Duodenal mucosa (tissue), 2 donors: ENCODE measurements at regions not wholly inside any gene's neighbourhood (a gene's known extent, or its start where the extent isn't known, plus 50 kb on each side); places are given as distances from the start of the nearest gene placed in this dataset.

ENCODE experiments used
- H3K27ac ChIP-seq: one replicate; pipeline ENCODE4 v1.7.0; 2013; ENCODE audit warnings: low read depth, low read length
- H3K27me3 ChIP-seq, 2 donors: one replicate each; pipeline ENCODE4 v1.7.0; 2013; ENCODE audit warnings: low read length in 2 of 2, control low read depth in 1 of 2; ENCODE audit not compliant: insufficient read depth in 2 of 2, control insufficient read depth in 1 of 2
- H3K36me3 ChIP-seq, 2 donors: one replicate each; pipeline ENCODE4 v1.7.0; 2013; ENCODE audit warnings: low read length in 2 of 2, control low read depth in 1 of 2; ENCODE audit not compliant: insufficient read depth in 2 of 2, control insufficient read depth in 1 of 2
- H3K4me1 ChIP-seq, 2 donors: one replicate each; pipeline ENCODE4 v1.7.0; 2013; ENCODE audit warnings: low read length in 2 of 2, control low read depth in 1 of 2; ENCODE audit not compliant: insufficient read depth in 2 of 2, control insufficient read depth in 1 of 2
- H3K4me3 ChIP-seq, 2 donors: one replicate each; pipeline ENCODE4 v1.7.0; 2013; ENCODE audit warnings: low read length in 2 of 2, low read depth in 1 of 2
- H3K9ac ChIP-seq, 2 donors: one replicate each; pipeline ENCODE4 v1.7.0; 2013; ENCODE audit warnings: low read length in 2 of 2, low read depth in 1 of 2
- H3K9me3 ChIP-seq, 2 donors: one replicate each; pipeline ENCODE4 v1.7.0; 2013; ENCODE audit warnings: low read length in 2 of 2, control low read depth in 1 of 2; ENCODE audit not compliant: control insufficient read depth in 1 of 2

GRCh38 chr18:40739029-40739428, 1216.0 kb upstream of the PIK3C3 start:
- H3K4me1 ChIP-seq: no peaks in the 10 kb centered on the region
- no peak overlapping the region for H3K9ac ChIP-seq
- no peak overlapping the region for H3K27ac ChIP-seq
- H3K4me3 ChIP-seq: no peak overlapping the region
- H3K9me3 ChIP-seq: no peaks in the 10 kb centered on the region
- no peaks in the 10 kb centered on the region for H3K36me3 ChIP-seq
- H3K27me3 ChIP-seq: no peaks in the 10 kb centered on the region

- Histone ChIP-seq H3K27me3 (no peaks in the 10 kb centered on the region), H3K4me3 (no peak overlapping the region), H3K9ac (no peak overlapping the region), H3K9me3 (no peaks in the 10 kb centered on the region), H3K4me1 (no peaks in the 10 kb centered on the region), H3K36me3 (no peaks in the 10 kb centered on the region), H3K27ac (no peak overlapping the region)
Measured at GRCh38 chr18:40738321-40738880, 1216.6 kb upstream of the PIK3C3 start.

- Histone ChIP-seq H3K36me3 (no peaks in the 10 kb centered on the region), H3K4me1 (no peaks in the 10 kb centered on the region), H3K9me3 (peaks cover 0 to 8% of the 10 kb centered on the region in 2 donors)
Measured at GRCh38 chr18:40708726-40709125, 1246.3 kb upstream of the PIK3C3 start.

GRCh38 chr18:40707797-40708196, 1247.2 kb upstream of the PIK3C3 start:
- Histone ChIP-seq H3K9ac (no peak overlapping the region), H3K27ac (no peak overlapping the region), H3K36me3 (no peaks in the 10 kb centered on the region), H3K9me3 (peaks cover 0 to 8% of the 10 kb centered on the region in 2 donors), H3K27me3 (no peaks in the 10 kb centered on the region), H3K4me3 (no peak overlapping the region), H3K4me1 (no peaks in the 10 kb centered on the region)

More at GRCh38 chr18:40708726-40709125, 1246.3 kb upstream of the PIK3C3 start:
- Histone ChIP-seq H3K27me3 (no peaks in the 10 kb centered on the region), H3K27ac (no peak overlapping the region), H3K4me3 (no peak overlapping the region), H3K9ac (no peak overlapping the region)

- no peaks in the 10 kb centered on the region for H3K36me3 ChIP-seq
- H3K27me3 ChIP-seq: no peaks in the 10 kb centered on the region
- H3K9me3 ChIP-seq: peaks cover 0 to 2% of the 10 kb centered on the region in 2 donors
- no peak overlapping the region for H3K9ac ChIP-seq
- H3K27ac ChIP-seq: no peak overlapping the region
- no peaks in the 10 kb centered on the region for H3K4me1 ChIP-seq
- no peak overlapping the region for H3K4me3 ChIP-seq
Measured at GRCh38 chr18:40698129-40698528, 1256.9 kb upstream of the PIK3C3 start.

- H3K9ac ChIP-seq: no peak overlapping the region
- no peaks in the 10 kb centered on the region for H3K27me3 ChIP-seq
- no peaks in the 10 kb centered on the region for H3K4me1 ChIP-seq
- no peaks in the 10 kb centered on the region for H3K36me3 ChIP-seq
- no peaks in the 10 kb centered on the region for H3K9me3 ChIP-seq
- H3K27ac ChIP-seq: no peak overlapping the region
- H3K4me3 ChIP-seq: no peak overlapping the region
Measured at GRCh38 chr18:40695526-40695925, 1259.5 kb upstream of the PIK3C3 start.

- H3K36me3 ChIP-seq: no peaks in the 10 kb centered on the region
Measured at GRCh38 chr18:40692871-40693270, 1262.2 kb upstream of the PIK3C3 start.

GRCh38 chr18:40690062-40690461, 1265.0 kb upstream of the PIK3C3 start:
- no peaks in the 10 kb centered on the region for H3K4me1 ChIP-seq
- H3K9ac ChIP-seq: no peak overlapping the region
- no peak overlapping the region for H3K4me3 ChIP-seq
- H3K27me3 ChIP-seq: no peaks in the 10 kb centered on the region
- H3K27ac ChIP-seq: no peak overlapping the region
- H3K36me3 ChIP-seq: no peaks in the 10 kb centered on the region
- no peaks in the 10 kb centered on the region for H3K9me3 ChIP-seq

More at GRCh38 chr18:40692871-40693270, 1262.2 kb upstream of the PIK3C3 start:
- no peaks in the 10 kb centered on the region for H3K4me1 ChIP-seq
- no peaks in the 10 kb centered on the region for H3K9me3 ChIP-seq
- no peak overlapping the region for H3K9ac ChIP-seq
- H3K4me3 ChIP-seq: no peak overlapping the region
- no peaks in the 10 kb centered on the region for H3K27me3 ChIP-seq
- no peak overlapping the region for H3K27ac ChIP-seq

- Histone ChIP-seq H3K4me1 (no peaks in the 10 kb centered on the region), H3K4me3 (no peak overlapping the region), H3K36me3 (no peaks in the 10 kb centered on the region), H3K9ac (no peak overlapping the region), H3K9me3 (no peaks in the 10 kb centered on the region), H3K27me3 (no peaks in the 10 kb centered on the region), H3K27ac (no peak overlapping the region)
Measured at GRCh38 chr18:40687399-40687798, 1267.6 kb upstream of the PIK3C3 start.

GRCh38 chr18:40686836-40687235, 1268.2 kb upstream of the PIK3C3 start:
- Histone ChIP-seq H3K36me3 (no peaks in the 10 kb centered on the region), H3K27ac (no peak overlapping the region), H3K9me3 (no peaks in the 10 kb centered on the region), H3K4me3 (no peak overlapping the region), H3K4me1 (no peaks in the 10 kb centered on the region), H3K27me3 (no peaks in the 10 kb centered on the region), H3K9ac (no peak overlapping the region)

- H3K27ac ChIP-seq: no peak overlapping the region
- H3K4me3 ChIP-seq: no peak overlapping the region
- no peaks in the 10 kb centered on the region for H3K27me3 ChIP-seq
- no peaks in the 10 kb centered on the region for H3K36me3 ChIP-seq
- no peaks in the 10 kb centered on the region for H3K4me1 ChIP-seq
- H3K9ac ChIP-seq: no peak overlapping the region
- H3K9me3 ChIP-seq: no peaks in the 10 kb centered on the region
Measured at GRCh38 chr18:40685219-40685618, 1269.8 kb upstream of the PIK3C3 start.
